B cell (primary cell): ENCODE measurements at regions not wholly inside any gene's neighbourhood (a gene's known extent, or its start where the extent isn't known, plus 50 kb on each side); places are given as distances from the start of the nearest gene placed in this dataset.

Experiments used
- ATAC-seq: fragments of 200-7000 bp; cut with Tn5 transposase; one replicate; pipeline ENCODE4 v1.10.0; 2021; ENCODE audit warnings: low read depth, mild to moderate bottlenecking, moderate number of reproducible peaks, moderate library complexity
- CTCF ChIA-PET: fragments of 350-600 bp; sonication (Branson Sonifier 250); formaldehyde crosslinking; loops from one replicate; lab custom pipeline; 2021; ENCODE audit warnings: antibody characterized with exemption, inconsistent platforms; lab: Charles Lee
- POLR2A ChIA-PET: fragments of 350-600 bp; sonication (Branson Sonifier 250); formaldehyde crosslinking; loops from one replicate; lab custom pipeline; 2021; ENCODE audit warnings: antibody characterized with exemption; lab: Charles Lee
- DNase-seq: peaks from one replicate; pipeline ENCODE4 v3.0.0; 2013
- H2AFZ ChIP-seq: 2 replicates; pipeline ENCODE4 v1.6.1; 2012; ENCODE audit warnings: mild to moderate bottlenecking, low read depth, low read length; ENCODE audit not compliant: insufficient read depth, poor library complexity, severe bottlenecking
- H3K27ac ChIP-seq, 2 donors: 1 replicate in 1 of 2; 2 replicates in 1 of 2; pipeline ENCODE4 v1.5.1; 2012 to 2013; ENCODE audit warnings: low read length in 2 of 2, mild to moderate bottlenecking in 2 of 2, moderate library complexity in 1 of 2
- H3K27me3 ChIP-seq, 4 experiments: fragments of 200-600 bp in 1 of 4; sonication (generic) in 1 of 4; replicated peaks in 1 of 4; 1 replicate in 2 of 4; 2 replicates in 2 of 4; pipeline versions ENCODE4 v1.6.1 to v1.7.0; 2013 to 2016; ENCODE audit warnings: low read length in 3 of 4, mild to moderate bottlenecking in 2 of 4, mixed read lengths in 1 of 4, moderate library complexity in 1 of 4; ENCODE audit not compliant: insufficient read depth in 4 of 4, control insufficient read depth in 3 of 4; ENCODE audit errors: control extremely low read depth in 1 of 4
- H3K36me3 ChIP-seq, 2 experiments: replicated peaks in 1 of 2; 1 replicate in 1 of 2; 2 replicates in 1 of 2; pipeline versions ENCODE4 v1.6.1 to v1.7.1; 2013; ENCODE audit warnings: low read length in 1 of 2; ENCODE audit not compliant: insufficient read depth in 2 of 2, control insufficient read depth in 1 of 2; ENCODE audit errors: control extremely low read depth in 1 of 2, extremely low read depth in 1 of 2
- H3K4me1 ChIP-seq, 2 donors: fragments of 200-600 bp in 1 of 2; sonication (generic) in 1 of 2; 1 replicate in 1 of 2; 2 replicates in 1 of 2; pipeline versions ENCODE4 v1.5.1 to v1.6.1; 2013 to 2017; ENCODE audit warnings: low read length in 2 of 2; ENCODE audit not compliant: control insufficient read depth in 2 of 2, insufficient read depth in 2 of 2
- H3K4me2 ChIP-seq: replicated peaks from 2 replicates; pipeline ENCODE3; 2012; ENCODE audit warnings: mild to moderate bottlenecking, low read depth, low read length; ENCODE audit not compliant: poor library complexity, severe bottlenecking
- H3K4me3 ChIP-seq, 5 experiments: fragments of 200-600 bp in 1 of 5; sonication (generic) in 1 of 5; 1 replicate in 3 of 5; 2 replicates in 2 of 5; pipeline versions ENCODE4 v1.5.1 to v1.7.0; 2011 to 2016; ENCODE audit warnings: low read length in 4 of 5, mild to moderate bottlenecking in 4 of 5, low read depth in 2 of 5, control low read depth in 1 of 5, moderate library complexity in 1 of 5; ENCODE audit not compliant: insufficient read depth in 1 of 5; ENCODE audit errors: control extremely low read depth in 1 of 5, extremely low read depth in 1 of 5
- H3K79me2 ChIP-seq: fragments of 200-600 bp; sonication (generic); one replicate; pipeline ENCODE4 v1.6.0; 2016; ENCODE audit warnings: low read length; ENCODE audit not compliant: control insufficient read depth, insufficient read depth
- H3K9ac ChIP-seq: fragments of 200-600 bp; sonication (generic); 2 replicates; pipeline ENCODE4 v1.6.1; 2017; ENCODE audit warnings: mild to moderate bottlenecking, low read length, moderate library complexity
- H3K9me3 ChIP-seq, 3 donors: one replicate each; pipeline versions ENCODE4 v1.6.1 to v1.7.1; 2013; ENCODE audit warnings: low read length in 2 of 3; ENCODE audit not compliant: control insufficient read depth in 2 of 3, insufficient read depth in 1 of 3; ENCODE audit errors: control extremely low read depth in 1 of 3
- H4K20me1 ChIP-seq: 2 replicates; pipeline ENCODE4 v1.6.0; 2012; ENCODE audit warnings: mild to moderate bottlenecking, low read length; ENCODE audit not compliant: insufficient read depth, control insufficient read depth, poor library complexity, severe bottlenecking
- H3K27ac Mint-ChIP-seq: one replicate; pipeline ENCODE4 v1.8.0; 2021; ENCODE audit warnings: mixed read lengths
- H3K27me3 Mint-ChIP-seq: one replicate; pipeline ENCODE4 v1.8.0; 2021; ENCODE audit warnings: mixed read lengths
- H3K4me1 Mint-ChIP-seq: one replicate; pipeline ENCODE4 v1.8.0; 2021; ENCODE audit warnings: mixed read lengths
- H3K4me3 Mint-ChIP-seq: one replicate; pipeline ENCODE4 v1.8.0; 2021; ENCODE audit warnings: mixed read lengths
- H3K9me3 Mint-ChIP-seq: one replicate; pipeline ENCODE4 v1.8.0; 2022; ENCODE audit warnings: mixed read lengths; ENCODE audit not compliant: insufficient read depth
- CTCF ChIP-seq: fragments of 200-600 bp; IDR thresholded peaks from one replicate; pipeline ENCODE4 v1.8.0; 2022; ENCODE audit warnings: antibody characterized with exemption, mild to moderate bottlenecking
- EZH2 ChIP-seq: IDR thresholded peaks from 2 replicates; pipeline ENCODE4 v1.6.1; 2012; ENCODE audit warnings: borderline replicate concordance, low read depth, mild to moderate bottlenecking, moderate library complexity, low read length; ENCODE audit not compliant: insufficient read depth, poor library complexity, severe bottlenecking
- WGBS: methylation state at CpG from one replicate; pipeline ENCODE4 v1.1.5; 2013; ENCODE audit warnings: missing lambda C conversion rate; ENCODE audit not compliant: insufficient coverage; 5-methylcytosine and 5-hydroxymethylcytosine counted together
- intact Hi-C: fragments of 100-400 bp; cut with micrococcal nuclease; formaldehyde crosslinking; loops from one replicate; pipeline ENCODE4 v1.10.0; 2022

GRCh38 chr14:56881181-56881580, 70.9 kb upstream of the OTX2 start:
- ChIA-PET CTCF (no interaction called here), POLR2A (no interaction called here)
- H3K4me1 Mint-ChIP-seq = no peaks in the 10 kb centered on the region
- H3K27ac ChIP-seq = no peak overlapping the region
- ATAC-seq = no peak
- H3K36me3 ChIP-seq = no peaks in the 10 kb centered on the region
- no peak overlapping the region for H2AFZ ChIP-seq
- intact Hi-C loops = no loop called here
- no peak for DNase-seq
- 70% methylated on average over 2 of the region's 3 CpGs for WGBS
- no peaks in the 10 kb centered on the region for H4K20me1 ChIP-seq
- peaks cover 21% of the 10 kb centered on the region for H3K27me3 Mint-ChIP-seq
- no peaks in the 10 kb centered on the region for H3K9me3 Mint-ChIP-seq
- no peak overlapping the region for H3K4me2 ChIP-seq
- H3K27me3 ChIP-seq = no peaks in the 10 kb centered on the region
- H3K4me3 Mint-ChIP-seq = no peak overlapping the region
- TF ChIP-seq EZH2 = no peak
- no peak for TF ChIP-seq CTCF
- H3K4me1 ChIP-seq = no peaks in the 10 kb centered on the region
- H3K9me3 ChIP-seq = no peaks in the 10 kb centered on the region
- no peak overlapping the region for H3K4me3 ChIP-seq
- H3K79me2 ChIP-seq = no peaks in the 10 kb centered on the region
- H3K27ac Mint-ChIP-seq = no peak overlapping the region
- no peak overlapping the region for H3K9ac ChIP-seq

- ATAC-seq = no peak
- Histone ChIP-seq H3K4me2 (no peak overlapping the region), H3K4me3 (no peak overlapping the region), H3K9ac (no peak overlapping the region), H4K20me1 (no peaks in the 10 kb centered on the region), H3K36me3 (no peaks in the 10 kb centered on the region), H3K27me3 (no peaks in the 10 kb centered on the region), H2AFZ (no peak overlapping the region), H3K4me1 (no peaks in the 10 kb centered on the region), H3K9me3 (no peaks in the 10 kb centered on the region), H3K79me2 (no peaks in the 10 kb centered on the region), H3K27ac (no peak overlapping the region)
- Mint-ChIP-seq H3K27me3 (peaks cover 21% of the 10 kb centered on the region), H3K9me3 (no peaks in the 10 kb centered on the region), H3K27ac (no peak overlapping the region), H3K4me1 (no peaks in the 10 kb centered on the region), H3K4me3 (no peak overlapping the region)
- POLR2A ChIA-PET = no interaction called here
- CTCF ChIA-PET = no interaction called here
- intact Hi-C loops = no loop called here
- no peak for DNase-seq
- no CpG with 5 or more reads among the region's 2 CpGs for WGBS
- TF ChIP-seq EZH2 (no peak), CTCF (no peak)
Observed at GRCh38 chr14:56878766-56879165, 68.5 kb upstream of the OTX2 start.
